Panc1 (cell line): ENCODE measurements at regions not wholly inside any gene's neighbourhood (a gene's known extent, or its start where the extent isn't known, plus 50 kb on each side); places are given as distances from the start of the nearest gene placed in this dataset.

ENCODE experiments used
- POLR2AphosphoS5 ChIP-seq: IDR thresholded peaks from 2 replicates; pipeline ENCODE4 v1.6.1; 2012; ENCODE audit warnings: mild to moderate bottlenecking, low read depth, low read length, moderate library complexity
- SIN3A ChIP-seq: IDR thresholded peaks from 2 replicates; pipeline ENCODE4 v1.6.1; 2012; ENCODE audit warnings: low read depth, mild to moderate bottlenecking, low read length, moderate library complexity, borderline replicate concordance; ENCODE audit not compliant: insufficient read depth
- TCF7L2 ChIP-seq: IDR thresholded peaks from 2 replicates; pipeline ENCODE4 v1.6.1; 2011; ENCODE audit warnings: mild to moderate bottlenecking, low read depth, low read length, inconsistent platforms
- TF ChIP-seq, protein P1 (sequence below): fragments of 450-650 bp; IDR thresholded peaks from 2 replicates; pipeline ENCODE4 v1.5.1; 2017; ENCODE audit warnings: mild to moderate bottlenecking
- TF ChIP-seq, protein P2 (sequence below), 2 experiments: IDR thresholded peaks; 2 replicates each; pipeline ENCODE4 v1.6.1; 2011 to 2012; ENCODE audit warnings: low read depth in 2 of 2, control low read depth in 1 of 2, low read length in 1 of 2, mild to moderate bottlenecking in 1 of 2, moderate library complexity in 1 of 2; ENCODE audit not compliant: insufficient read depth in 1 of 2

DNA sequence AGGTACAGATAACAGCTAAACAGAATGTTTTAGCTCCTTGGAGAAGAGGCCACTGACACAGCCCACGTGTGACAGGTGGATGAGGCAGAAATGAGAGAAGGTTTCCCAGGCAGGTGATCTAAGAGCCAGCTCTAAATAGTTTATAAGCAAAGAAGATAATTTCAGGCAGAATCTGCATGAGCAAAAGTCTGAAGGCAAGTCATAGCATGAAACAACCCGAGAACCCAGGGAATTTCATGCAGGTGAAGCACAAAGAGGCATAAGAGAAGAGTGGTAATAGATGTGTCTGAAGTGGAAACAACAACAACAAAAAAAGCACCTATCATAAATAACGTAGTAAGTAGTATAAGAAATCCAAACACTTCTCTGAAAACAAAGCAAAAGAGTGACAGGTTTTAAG, 275.8 kb upstream of the CPEB2 start:
- TF ChIP-seq, protein P1, sequence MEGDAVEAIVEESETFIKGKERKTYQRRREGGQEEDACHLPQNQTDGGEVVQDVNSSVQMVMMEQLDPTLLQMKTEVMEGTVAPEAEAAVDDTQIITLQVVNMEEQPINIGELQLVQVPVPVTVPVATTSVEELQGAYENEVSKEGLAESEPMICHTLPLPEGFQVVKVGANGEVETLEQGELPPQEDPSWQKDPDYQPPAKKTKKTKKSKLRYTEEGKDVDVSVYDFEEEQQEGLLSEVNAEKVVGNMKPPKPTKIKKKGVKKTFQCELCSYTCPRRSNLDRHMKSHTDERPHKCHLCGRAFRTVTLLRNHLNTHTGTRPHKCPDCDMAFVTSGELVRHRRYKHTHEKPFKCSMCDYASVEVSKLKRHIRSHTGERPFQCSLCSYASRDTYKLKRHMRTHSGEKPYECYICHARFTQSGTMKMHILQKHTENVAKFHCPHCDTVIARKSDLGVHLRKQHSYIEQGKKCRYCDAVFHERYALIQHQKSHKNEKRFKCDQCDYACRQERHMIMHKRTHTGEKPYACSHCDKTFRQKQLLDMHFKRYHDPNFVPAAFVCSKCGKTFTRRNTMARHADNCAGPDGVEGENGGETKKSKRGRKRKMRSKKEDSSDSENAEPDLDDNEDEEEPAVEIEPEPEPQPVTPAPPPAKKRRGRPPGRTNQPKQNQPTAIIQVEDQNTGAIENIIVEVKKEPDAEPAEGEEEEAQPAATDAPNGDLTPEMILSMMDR, result no peak
- TF ChIP-seq POLR2AphosphoS5, result no peak
- TF ChIP-seq TCF7L2, result no peak
- TF ChIP-seq, protein P2, sequence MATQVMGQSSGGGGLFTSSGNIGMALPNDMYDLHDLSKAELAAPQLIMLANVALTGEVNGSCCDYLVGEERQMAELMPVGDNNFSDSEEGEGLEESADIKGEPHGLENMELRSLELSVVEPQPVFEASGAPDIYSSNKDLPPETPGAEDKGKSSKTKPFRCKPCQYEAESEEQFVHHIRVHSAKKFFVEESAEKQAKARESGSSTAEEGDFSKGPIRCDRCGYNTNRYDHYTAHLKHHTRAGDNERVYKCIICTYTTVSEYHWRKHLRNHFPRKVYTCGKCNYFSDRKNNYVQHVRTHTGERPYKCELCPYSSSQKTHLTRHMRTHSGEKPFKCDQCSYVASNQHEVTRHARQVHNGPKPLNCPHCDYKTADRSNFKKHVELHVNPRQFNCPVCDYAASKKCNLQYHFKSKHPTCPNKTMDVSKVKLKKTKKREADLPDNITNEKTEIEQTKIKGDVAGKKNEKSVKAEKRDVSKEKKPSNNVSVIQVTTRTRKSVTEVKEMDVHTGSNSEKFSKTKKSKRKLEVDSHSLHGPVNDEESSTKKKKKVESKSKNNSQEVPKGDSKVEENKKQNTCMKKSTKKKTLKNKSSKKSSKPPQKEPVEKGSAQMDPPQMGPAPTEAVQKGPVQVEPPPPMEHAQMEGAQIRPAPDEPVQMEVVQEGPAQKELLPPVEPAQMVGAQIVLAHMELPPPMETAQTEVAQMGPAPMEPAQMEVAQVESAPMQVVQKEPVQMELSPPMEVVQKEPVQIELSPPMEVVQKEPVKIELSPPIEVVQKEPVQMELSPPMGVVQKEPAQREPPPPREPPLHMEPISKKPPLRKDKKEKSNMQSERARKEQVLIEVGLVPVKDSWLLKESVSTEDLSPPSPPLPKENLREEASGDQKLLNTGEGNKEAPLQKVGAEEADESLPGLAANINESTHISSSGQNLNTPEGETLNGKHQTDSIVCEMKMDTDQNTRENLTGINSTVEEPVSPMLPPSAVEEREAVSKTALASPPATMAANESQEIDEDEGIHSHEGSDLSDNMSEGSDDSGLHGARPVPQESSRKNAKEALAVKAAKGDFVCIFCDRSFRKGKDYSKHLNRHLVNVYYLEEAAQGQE (IDR thresholded peaks at IDR 0.05; ENCODE audit: insufficient read depth in 1 of 2, low read depth in 2 of 2, low read length in 1 of 2), result no peak
- no peak for TF ChIP-seq SIN3A
